Bronchial epithelial cell (primary cell): ENCODE measurements at regions not wholly inside any gene's neighbourhood (a gene's known extent, or its start where the extent isn't known, plus 50 kb on each side); places are given as distances from the start of the nearest gene placed in this dataset.
"Not testable (repeated sequence)": the region's sequence is repeated elsewhere in the genome, so short reads cannot be mapped to it uniquely, and the experiment has no call there.

ENCODE experiments used
- DNase-seq: peaks from one replicate; pipeline ENCODE4 v3.0.0-alpha.2; 2010; ENCODE audit warnings: low read depth
- FAIRE-seq: peaks from 2 replicates; lab custom pipeline; 2011; peaks lifted over from hg19 to GRCh38; lab: Jason Lieb, UNC
- H3K27me3 ChIP-seq: 2 replicates; pipeline ENCODE4 v1.5.1; 2011; ENCODE audit warnings: low read length; ENCODE audit not compliant: control insufficient read depth, insufficient read depth
- H3K36me3 ChIP-seq: 2 replicates; pipeline ENCODE4 v1.5.1; 2011; ENCODE audit warnings: low read length; ENCODE audit not compliant: control insufficient read depth, insufficient read depth
- H3K4me3 ChIP-seq: 2 replicates; pipeline ENCODE4 v1.5.1; 2011; ENCODE audit warnings: mild to moderate bottlenecking, low read depth, low read length, control low read depth
- CTCF ChIP-seq: IDR thresholded peaks from 2 replicates; pipeline ENCODE4 v1.5.1; 2011; ENCODE audit warnings: mild to moderate bottlenecking, moderate library complexity, low read length, control low read depth, inconsistent platforms; ENCODE audit not compliant: insufficient read depth, severe bottlenecking

DNA sequence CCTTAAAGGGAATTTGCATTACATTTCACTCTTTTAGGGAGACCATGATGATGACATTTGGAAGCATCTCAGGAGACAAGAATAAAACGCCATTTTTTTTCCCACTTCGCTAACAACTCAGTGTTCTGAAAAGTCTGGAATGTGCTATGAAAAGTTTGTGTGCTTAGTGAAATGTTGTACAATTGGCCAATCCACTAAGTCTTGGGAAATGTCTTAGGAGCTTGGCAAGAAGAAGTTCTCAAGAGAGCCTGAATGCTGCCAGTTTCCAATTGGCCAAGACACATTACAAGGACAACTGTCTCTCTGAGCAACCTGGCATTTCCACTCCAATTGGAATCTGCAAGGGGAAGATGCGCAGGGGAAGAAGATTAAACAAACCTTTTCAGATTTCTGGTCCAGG is 401.8 kb downstream of the RWDD3 start:
- H3K4me3 ChIP-seq = no peak overlapping the region
- no peaks in the 10 kb centered on the region for H3K27me3 ChIP-seq
- DNase-seq (no peak), FAIRE-seq (no peak)
- no peaks in the 10 kb centered on the region for H3K36me3 ChIP-seq
- no peak for TF ChIP-seq CTCF

DNA sequence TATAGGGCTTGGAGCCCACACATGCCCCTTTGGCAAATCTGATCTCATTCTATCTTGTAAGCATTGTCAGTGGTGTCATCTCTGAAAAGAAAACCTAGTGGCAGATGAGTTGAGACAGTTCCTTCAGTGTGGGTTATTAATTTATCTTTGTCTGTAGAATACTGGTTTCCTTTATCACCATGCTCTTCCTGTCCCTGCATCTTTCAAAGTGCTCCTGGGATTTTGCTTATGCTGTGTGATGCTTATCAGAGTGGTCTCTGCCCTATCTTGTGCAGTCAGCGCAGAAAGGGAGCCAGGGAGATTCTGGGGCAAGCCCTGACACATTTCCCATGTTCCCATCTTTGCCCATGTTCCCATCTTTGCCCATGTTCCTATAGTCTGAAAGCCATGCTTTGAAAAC is 402.9 kb downstream of the RWDD3 start:
- Histone ChIP-seq H3K27me3 (no peaks in the 10 kb centered on the region), H3K4me3 (no peak overlapping the region), H3K36me3 (no peaks in the 10 kb centered on the region)
- no peak for DNase-seq
- no peak for FAIRE-seq
- TF ChIP-seq CTCF = no peak

DNA sequence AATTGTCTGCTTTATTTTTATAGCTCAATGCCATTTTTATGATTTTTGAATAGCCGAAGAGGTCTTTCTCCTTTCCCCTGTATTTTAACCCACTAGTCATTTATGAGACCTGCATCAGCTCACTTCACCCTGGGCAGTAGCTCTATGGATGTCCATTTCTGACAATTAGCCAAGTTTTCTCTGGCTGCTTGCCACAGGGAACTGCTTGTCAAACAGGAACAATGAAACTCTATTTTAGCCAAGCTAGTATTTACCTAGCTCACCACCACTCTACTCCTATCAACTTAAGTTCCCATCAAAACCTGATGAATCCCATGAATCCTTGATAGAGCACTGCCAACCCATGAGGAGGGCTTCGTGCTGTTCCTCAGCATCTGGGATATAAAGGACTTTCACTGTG is 406.7 kb downstream of the RWDD3 start:
- no peak for FAIRE-seq
- no peak overlapping the region for H3K4me3 ChIP-seq
- TF ChIP-seq CTCF = no peak
- no peaks in the 10 kb centered on the region for H3K27me3 ChIP-seq
- DNase-seq = peak; percentile 20
- H3K36me3 ChIP-seq = no peaks in the 10 kb centered on the region

DNA sequence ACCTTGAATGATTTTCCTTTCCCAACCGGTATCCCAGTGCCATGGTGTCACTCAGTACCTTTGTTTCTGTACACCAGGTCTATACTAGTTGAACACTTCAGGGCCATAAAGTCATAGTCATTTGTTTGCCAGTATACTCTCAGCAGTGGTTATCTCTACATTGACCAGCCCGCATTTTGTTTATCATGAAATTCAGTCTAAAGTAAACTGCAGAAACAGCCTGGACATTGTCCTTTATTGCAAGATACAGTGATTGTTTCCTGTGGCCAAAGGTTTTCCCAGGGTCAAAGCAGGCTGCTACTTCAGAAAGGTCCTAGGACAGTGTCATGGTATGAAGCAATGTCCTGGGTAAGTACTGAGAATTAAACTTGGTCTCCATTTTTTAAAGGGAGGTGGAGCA is 407.4 kb downstream of the RWDD3 start:
- DNase-seq (no peak), FAIRE-seq (no peak)

GRCh38 chr1:95642035-95642434 is 408.0 kb downstream of the RWDD3 start:
- H3K27me3 ChIP-seq = no peaks in the 10 kb centered on the region
- no peak for FAIRE-seq
- no peak overlapping the region for H3K4me3 ChIP-seq
- TF ChIP-seq CTCF = no peak
- no peak for DNase-seq
- H3K36me3 ChIP-seq = no peaks in the 10 kb centered on the region

More for the DNA sequence above, 407.4 kb downstream of the RWDD3 start:
- Histone ChIP-seq H3K36me3 (no peaks in the 10 kb centered on the region), H3K4me3 (no peak overlapping the region), H3K27me3 (no peaks in the 10 kb centered on the region)
- TF ChIP-seq CTCF = no peak

DNA sequence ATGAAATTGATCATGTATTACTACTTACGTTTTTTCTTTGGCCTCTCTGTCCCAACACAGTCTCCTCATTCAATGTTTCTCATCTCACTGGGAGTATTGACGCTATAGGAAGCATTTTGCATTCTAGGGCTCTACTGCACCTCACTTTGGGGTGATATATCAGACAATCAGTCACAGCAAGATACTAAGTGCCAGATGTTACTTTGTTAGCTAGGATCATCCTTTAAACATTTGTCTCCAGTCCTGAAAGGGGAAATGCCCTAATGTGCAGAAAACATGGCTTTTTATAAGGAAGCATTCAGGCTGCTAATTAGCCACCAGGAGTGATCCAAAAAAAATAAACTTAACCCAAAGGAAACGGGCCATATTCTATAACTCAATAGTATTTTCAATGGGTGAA is 409.1 kb downstream of the RWDD3 start:
- no peaks in the 10 kb centered on the region for H3K27me3 ChIP-seq
- no peaks in the 10 kb centered on the region for H3K36me3 ChIP-seq
- TF ChIP-seq CTCF = no peak
- no peak for FAIRE-seq
- no peak for DNase-seq
- H3K4me3 ChIP-seq = no peak overlapping the region

DNA sequence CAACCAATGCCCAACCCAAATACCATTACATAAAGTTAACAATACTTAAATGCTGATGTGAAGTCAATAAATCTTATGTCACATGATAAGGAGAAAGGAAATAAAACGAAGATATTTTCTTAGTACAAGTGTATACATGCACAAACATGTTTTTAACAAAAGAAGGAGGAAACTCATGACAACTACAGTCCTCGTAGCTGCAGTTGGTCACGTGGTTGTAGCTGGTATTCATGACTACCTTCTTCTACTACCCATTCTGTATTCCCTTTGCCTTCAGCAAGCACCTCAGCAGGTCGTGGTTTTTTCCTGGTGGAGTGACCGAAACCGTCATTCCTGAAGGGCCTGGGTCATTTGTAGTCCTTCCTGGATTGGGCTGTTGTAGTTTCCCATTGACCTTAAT is 411.1 kb downstream of the RWDD3 start:
- not testable (repeated sequence) for FAIRE-seq, H3K36me3 ChIP-seq

More for the DNA sequence above, 411.1 kb downstream of the RWDD3 start:
- not testable (repeated sequence) for H3K27me3 ChIP-seq, H3K4me3 ChIP-seq
- DNase-seq = peak; percentile 47
